Smooth muscle cell (in vitro differentiated cells): ENCODE measurements at regions not wholly inside any gene's neighbourhood (a gene's known extent, or its start where the extent isn't known, plus 50 kb on each side); places are given as distances from the start of the nearest gene placed in this dataset.

Source experiments
- DNase-seq: peaks from one replicate; lab custom pipeline; 2025; ENCODE audit not compliant: unreplicated experiment; lab: John Stamatoyannopoulos, UW
- H2AFZ ChIP-seq: fragments of 200-600 bp; sonication (generic); 2 replicates; pipeline ENCODE4 v1.6.0; 2016; ENCODE audit warnings: antibody characterized with exemption, low read depth, mild to moderate bottlenecking
- H3F3A ChIP-seq: fragments of 200-600 bp; sonication (generic); 2 replicates; pipeline ENCODE4 v1.6.0; 2017; ENCODE audit warnings: antibody characterized with exemption, low read depth
- H3K27ac ChIP-seq: fragments of 200-600 bp; sonication (generic); 2 replicates; pipeline ENCODE4 v1.5.1; 2016; ENCODE audit warnings: low read depth, mild to moderate bottlenecking
- H3K27me3 ChIP-seq: fragments of 200-600 bp; sonication (generic); 2 replicates; pipeline ENCODE4 v1.6.1; 2016; ENCODE audit warnings: low read depth, mild to moderate bottlenecking
- H3K36me3 ChIP-seq: fragments of 200-600 bp; sonication (generic); 2 replicates; pipeline ENCODE4 v1.5.1; 2016; ENCODE audit warnings: low read depth
- H3K4me1 ChIP-seq: fragments of 200-600 bp; sonication (generic); 2 replicates; pipeline ENCODE4 v1.5.1; 2016; ENCODE audit warnings: low read depth
- H3K4me2 ChIP-seq: fragments of 200-600 bp; sonication (generic); 2 replicates; pipeline ENCODE4 v1.6.0; 2016; ENCODE audit warnings: mild to moderate bottlenecking
- H3K4me3 ChIP-seq: fragments of 200-600 bp; sonication (generic); 2 replicates; pipeline ENCODE4 v1.5.1; 2016; ENCODE audit warnings: mild to moderate bottlenecking
- H3K79me2 ChIP-seq: fragments of 200-600 bp; sonication (generic); 2 replicates; pipeline ENCODE4 v1.6.0; 2016; ENCODE audit warnings: low read depth, mild to moderate bottlenecking
- H3K9ac ChIP-seq: fragments of 200-600 bp; sonication (generic); 2 replicates; pipeline ENCODE4 v1.6.0; 2016; ENCODE audit warnings: low read depth
- H3K9me3 ChIP-seq: fragments of 200-600 bp; sonication (generic); replicated peaks from 2 replicates; pipeline ENCODE4 v1.5.1; 2016; ENCODE audit warnings: low read depth
- H4K20me1 ChIP-seq: fragments of 200-600 bp; sonication (generic); 2 replicates; pipeline ENCODE4 v1.6.0; 2016; ENCODE audit warnings: low read depth
- WGBS: methylation state at CpG from one replicate; pipeline ENCODE4 v1.1.7; 2016; ENCODE audit warnings: low lambda C conversion rate; 5-methylcytosine and 5-hydroxymethylcytosine counted together
- TF ChIP-seq, protein P1 (sequence below): fragments of 200-600 bp; sonication (generic); IDR thresholded peaks from 2 replicates; pipeline ENCODE4 v1.5.1; 2017; ENCODE audit warnings: borderline replicate concordance, mild to moderate bottlenecking, antibody characterized with exemption; ENCODE audit not compliant: insufficient read depth, poor library complexity, severe bottlenecking

DNA sequence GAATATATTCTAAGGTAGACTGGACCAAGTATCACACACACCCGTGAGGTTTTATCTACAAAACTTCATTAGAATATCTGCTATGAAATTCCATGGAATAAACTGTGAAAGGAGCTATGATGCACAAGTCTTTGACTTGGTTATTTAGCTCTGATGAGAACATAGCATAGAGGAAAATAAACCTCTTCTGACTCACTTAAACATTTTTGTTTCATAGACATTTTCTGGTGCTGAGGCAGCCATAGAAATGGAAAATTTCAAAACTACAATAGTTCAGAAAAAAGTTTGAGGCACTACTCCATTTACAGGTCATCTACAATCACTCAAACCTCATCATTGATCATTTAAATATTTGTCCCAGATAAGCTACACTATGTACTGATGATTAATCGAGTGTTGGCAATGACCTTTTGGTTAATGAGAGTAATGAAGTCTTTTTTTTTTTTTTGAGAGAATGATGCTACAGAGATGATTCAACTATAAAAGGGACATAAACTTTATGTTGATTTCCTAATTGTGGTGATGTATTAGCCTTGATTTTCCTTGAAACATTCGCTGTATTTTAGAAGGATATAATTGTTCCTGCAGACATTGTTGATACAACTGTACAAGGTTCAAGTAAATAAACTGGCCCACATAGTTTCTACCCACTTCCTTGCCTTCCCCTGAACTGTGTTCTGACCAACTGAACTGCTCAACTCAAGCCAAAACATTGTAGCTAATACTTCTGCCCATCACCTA is 77.5 kb downstream of the AREG start:
- Histone ChIP-seq H3K9me3 (no peaks in the 10 kb centered on the region), H3K36me3 (no peaks in the 10 kb centered on the region), H3K4me2 (peak overlapping the region; percentile 33), H3K27ac (peak overlapping the region; percentile 63), H3K4me3 (no peak overlapping the region), H3K4me1 (peaks cover 5% of the 10 kb centered on the region), H3K79me2 (no peaks in the 10 kb centered on the region), H3K9ac (no peak overlapping the region), H3K27me3 (no peaks in the 10 kb centered on the region), H4K20me1 (no peaks in the 10 kb centered on the region), H2AFZ (no peak overlapping the region), H3F3A (peaks cover 3% of the 10 kb centered on the region)
- TF ChIP-seq, protein P1, sequence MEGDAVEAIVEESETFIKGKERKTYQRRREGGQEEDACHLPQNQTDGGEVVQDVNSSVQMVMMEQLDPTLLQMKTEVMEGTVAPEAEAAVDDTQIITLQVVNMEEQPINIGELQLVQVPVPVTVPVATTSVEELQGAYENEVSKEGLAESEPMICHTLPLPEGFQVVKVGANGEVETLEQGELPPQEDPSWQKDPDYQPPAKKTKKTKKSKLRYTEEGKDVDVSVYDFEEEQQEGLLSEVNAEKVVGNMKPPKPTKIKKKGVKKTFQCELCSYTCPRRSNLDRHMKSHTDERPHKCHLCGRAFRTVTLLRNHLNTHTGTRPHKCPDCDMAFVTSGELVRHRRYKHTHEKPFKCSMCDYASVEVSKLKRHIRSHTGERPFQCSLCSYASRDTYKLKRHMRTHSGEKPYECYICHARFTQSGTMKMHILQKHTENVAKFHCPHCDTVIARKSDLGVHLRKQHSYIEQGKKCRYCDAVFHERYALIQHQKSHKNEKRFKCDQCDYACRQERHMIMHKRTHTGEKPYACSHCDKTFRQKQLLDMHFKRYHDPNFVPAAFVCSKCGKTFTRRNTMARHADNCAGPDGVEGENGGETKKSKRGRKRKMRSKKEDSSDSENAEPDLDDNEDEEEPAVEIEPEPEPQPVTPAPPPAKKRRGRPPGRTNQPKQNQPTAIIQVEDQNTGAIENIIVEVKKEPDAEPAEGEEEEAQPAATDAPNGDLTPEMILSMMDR: no peak
- WGBS: 65% methylated on average over 3 of the region's 3 CpGs
- no peak for DNase-seq

DNA sequence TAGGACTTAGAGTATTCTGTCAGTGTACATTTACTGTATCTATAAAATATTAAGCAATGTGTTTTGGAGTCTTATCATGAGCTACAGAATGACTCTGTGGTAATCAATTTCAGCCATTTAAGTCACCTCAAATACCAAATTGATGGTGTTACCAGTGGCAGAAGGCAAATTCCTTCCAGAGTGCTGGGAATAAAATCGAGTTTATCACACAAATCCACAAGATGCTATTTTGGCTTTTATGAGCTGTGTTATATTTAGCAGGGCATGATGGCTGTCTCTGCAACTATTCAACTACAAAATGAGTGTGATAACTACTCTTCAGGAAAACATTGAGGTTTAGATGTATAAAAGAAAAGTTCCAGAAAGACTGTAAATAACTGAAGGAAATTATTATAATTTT is 78.2 kb downstream of the AREG start:
- H3K4me1 ChIP-seq: peaks cover 8% of the 10 kb centered on the region
- H3K4me3 ChIP-seq: no peak overlapping the region
- WGBS: 15% methylated on average over 1 of the region's 1 CpG
- peak overlapping the region; percentile 63 for H3K27ac ChIP-seq
- no peaks in the 10 kb centered on the region for H3K9me3 ChIP-seq
- no peak for DNase-seq
- no peaks in the 10 kb centered on the region for H3K79me2 ChIP-seq
- peak overlapping the region; percentile 33 for H3K4me2 ChIP-seq
- peaks cover 7% of the 10 kb centered on the region for H3F3A ChIP-seq
- H3K27me3 ChIP-seq: no peaks in the 10 kb centered on the region
- H3K36me3 ChIP-seq: no peaks in the 10 kb centered on the region
- H2AFZ ChIP-seq: peak overlapping the region; percentile 39
- TF ChIP-seq, protein P1: no peak
- no peaks in the 10 kb centered on the region for H4K20me1 ChIP-seq
- no peak overlapping the region for H3K9ac ChIP-seq

DNA sequence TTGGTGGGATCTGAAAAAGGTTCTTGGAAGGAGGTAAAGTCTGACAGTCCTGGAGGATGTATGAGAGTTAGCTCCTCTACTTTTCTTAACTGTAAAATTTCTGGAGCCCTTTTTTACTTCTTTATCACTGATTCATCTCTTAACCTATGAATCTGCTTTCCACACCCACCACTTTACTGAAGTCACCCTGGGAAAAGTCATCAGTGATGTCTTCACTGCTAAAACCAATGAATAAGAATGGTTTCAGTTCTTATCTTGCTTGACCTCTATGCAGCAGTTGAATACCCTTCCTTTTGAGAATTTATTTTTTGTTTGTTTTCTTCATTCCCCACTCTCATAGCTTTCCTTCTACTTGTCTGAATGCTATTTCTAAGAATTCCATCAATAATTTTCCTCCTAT is 80.0 kb downstream of the AREG start:
- Histone ChIP-seq H3K4me1 (peaks cover 19% of the 10 kb centered on the region), H3K79me2 (no peaks in the 10 kb centered on the region), H3K27ac (no peak overlapping the region), H3K4me2 (no peak overlapping the region), H3K9ac (no peak overlapping the region), H3K9me3 (no peaks in the 10 kb centered on the region), H3K27me3 (no peaks in the 10 kb centered on the region), H3K36me3 (no peaks in the 10 kb centered on the region), H3K4me3 (no peak overlapping the region), H3F3A (peaks cover 17% of the 10 kb centered on the region), H2AFZ (no peak overlapping the region), H4K20me1 (no peaks in the 10 kb centered on the region)
- DNase-seq: no peak
- TF ChIP-seq, protein P1: no peak

DNA sequence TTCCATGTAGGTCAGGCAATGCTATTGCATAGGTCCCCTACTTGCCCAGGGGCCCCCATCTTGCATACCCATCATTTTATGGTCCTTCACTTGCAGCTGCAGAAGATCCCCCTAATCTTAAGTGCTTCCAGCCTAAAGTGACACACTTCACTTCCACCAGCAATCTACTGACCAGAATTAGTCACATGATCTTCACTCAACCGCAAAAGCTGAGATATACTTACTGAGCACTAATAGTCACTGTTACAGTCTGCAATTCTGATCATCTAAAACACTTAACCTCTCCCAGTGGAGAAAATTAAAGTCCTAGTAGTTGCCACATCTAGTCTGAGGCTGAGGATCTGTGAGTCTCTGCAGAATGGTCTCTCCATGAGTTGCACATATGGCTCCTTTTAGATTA is 82.1 kb downstream of the AREG start:
- no peak for DNase-seq
- Histone ChIP-seq H2AFZ (no peak overlapping the region), H3K9me3 (no peaks in the 10 kb centered on the region), H3K27ac (peak overlapping the region; percentile 62), H3K4me3 (no peak overlapping the region), H4K20me1 (no peaks in the 10 kb centered on the region), H3K79me2 (no peaks in the 10 kb centered on the region), H3K4me1 (peaks cover 19% of the 10 kb centered on the region), H3K27me3 (no peaks in the 10 kb centered on the region), H3K9ac (no peak overlapping the region), H3K36me3 (no peaks in the 10 kb centered on the region), H3K4me2 (peak overlapping the region; percentile 24), H3F3A (peaks cover 17% of the 10 kb centered on the region)
- WGBS: 20% methylated on average over 1 of the region's 1 CpG
- TF ChIP-seq, protein P1: no peak
